Panc1 (cell line): ENCODE measurements at regions not wholly inside any gene's neighbourhood (a gene's known extent, or its start where the extent isn't known, plus 50 kb on each side); places are given as distances from the start of the nearest gene placed in this dataset.
"Not testable (repeated sequence)": the region's sequence is repeated elsewhere in the genome, so short reads cannot be mapped to it uniquely, and the experiment has no call there.

Experiments used
- POLR2AphosphoS5 ChIP-seq: IDR thresholded peaks from 2 replicates; pipeline ENCODE4 v1.6.1; 2012; ENCODE audit warnings: mild to moderate bottlenecking, low read depth, low read length, moderate library complexity
- REST ChIP-seq, 2 experiments: IDR thresholded peaks; 2 replicates each; pipeline ENCODE4 v1.6.1; 2011 to 2012; ENCODE audit warnings: low read depth in 2 of 2, control low read depth in 1 of 2, low read length in 1 of 2, mild to moderate bottlenecking in 1 of 2, moderate library complexity in 1 of 2; ENCODE audit not compliant: insufficient read depth in 1 of 2
- SIN3A ChIP-seq: IDR thresholded peaks from 2 replicates; pipeline ENCODE4 v1.6.1; 2012; ENCODE audit warnings: low read depth, mild to moderate bottlenecking, low read length, moderate library complexity, borderline replicate concordance; ENCODE audit not compliant: insufficient read depth
- TCF7L2 ChIP-seq: IDR thresholded peaks from 2 replicates; pipeline ENCODE4 v1.6.1; 2011; ENCODE audit warnings: mild to moderate bottlenecking, low read depth, low read length, inconsistent platforms
- TF ChIP-seq, protein P1 (sequence below): fragments of 450-650 bp; IDR thresholded peaks from 2 replicates; pipeline ENCODE4 v1.5.1; 2017; ENCODE audit warnings: mild to moderate bottlenecking

GRCh38 chr20:54788260-54788659, 312.9 kb downstream of the DOK5 start:
- TF ChIP-seq, protein P1, sequence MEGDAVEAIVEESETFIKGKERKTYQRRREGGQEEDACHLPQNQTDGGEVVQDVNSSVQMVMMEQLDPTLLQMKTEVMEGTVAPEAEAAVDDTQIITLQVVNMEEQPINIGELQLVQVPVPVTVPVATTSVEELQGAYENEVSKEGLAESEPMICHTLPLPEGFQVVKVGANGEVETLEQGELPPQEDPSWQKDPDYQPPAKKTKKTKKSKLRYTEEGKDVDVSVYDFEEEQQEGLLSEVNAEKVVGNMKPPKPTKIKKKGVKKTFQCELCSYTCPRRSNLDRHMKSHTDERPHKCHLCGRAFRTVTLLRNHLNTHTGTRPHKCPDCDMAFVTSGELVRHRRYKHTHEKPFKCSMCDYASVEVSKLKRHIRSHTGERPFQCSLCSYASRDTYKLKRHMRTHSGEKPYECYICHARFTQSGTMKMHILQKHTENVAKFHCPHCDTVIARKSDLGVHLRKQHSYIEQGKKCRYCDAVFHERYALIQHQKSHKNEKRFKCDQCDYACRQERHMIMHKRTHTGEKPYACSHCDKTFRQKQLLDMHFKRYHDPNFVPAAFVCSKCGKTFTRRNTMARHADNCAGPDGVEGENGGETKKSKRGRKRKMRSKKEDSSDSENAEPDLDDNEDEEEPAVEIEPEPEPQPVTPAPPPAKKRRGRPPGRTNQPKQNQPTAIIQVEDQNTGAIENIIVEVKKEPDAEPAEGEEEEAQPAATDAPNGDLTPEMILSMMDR = not testable (repeated sequence)
- not testable (repeated sequence) for TF ChIP-seq POLR2AphosphoS5; SIN3A; REST (IDR thresholded peaks at IDR 0.05; ENCODE audit: insufficient read depth in 1 of 2, low read depth in 2 of 2, low read length in 1 of 2); TCF7L2
